Caco-2 (cell line): ENCODE measurements at regions not wholly inside any gene's neighbourhood (a gene's known extent, or its start where the extent isn't known, plus 50 kb on each side); places are given as distances from the start of the nearest gene placed in this dataset.

Experiments
- BruUV-seq: library from RNA; stranded (reverse); fragments of 400-500 nt; replicated peaks from 2 replicates; lab custom pipeline; 2021; lab: Mats Ljungman, UMichigan
- CTCF ChIA-PET: fragments of 300-600 bp; sonication (Branson Sonifier 250); formaldehyde crosslinking; loops from one replicate; lab custom pipeline; 2022; ENCODE audit warnings: antibody characterized with exemption; lab: Charles Lee
- POLR2A ChIA-PET: fragments of 300-600 bp; sonication (Branson Sonifier 250); formaldehyde crosslinking; loops from one replicate; lab custom pipeline; 2022; ENCODE audit warnings: antibody characterized with exemption; lab: Charles Lee
- DNase-seq, 2 experiments: peaks; one replicate each; pipeline versions ENCODE4 v3.0.0 to v3.0.0-alpha.2; 2020 to 2022
- H3K27me3 ChIP-seq: replicated peaks from 2 replicates; pipeline ENCODE4 v1.6.0; 2011; ENCODE audit warnings: low read length; ENCODE audit not compliant: control insufficient read depth, insufficient read depth
- H3K36me3 ChIP-seq: 2 replicates; pipeline ENCODE4 v1.5.1; 2011; ENCODE audit warnings: low read length; ENCODE audit not compliant: control insufficient read depth, insufficient read depth
- H3K4me1 ChIP-seq: fragments of 250-450 bp; sonication (Bioruptor Pico); 2 replicates; pipeline ENCODE4 v1.5.1; 2020; ENCODE audit warnings: mild to moderate bottlenecking
- H3K4me3 ChIP-seq: 2 replicates; pipeline ENCODE4 v1.5.1; 2011; ENCODE audit warnings: low read depth, mild to moderate bottlenecking, control low read depth, low read length
- H3K9me3 ChIP-seq: fragments of 250-450 bp; sonication (Bioruptor Pico); 2 replicates; pipeline ENCODE4 v1.5.1; 2020; ENCODE audit warnings: mild to moderate bottlenecking, moderate library complexity
- H3K27ac Mint-ChIP-seq: one replicate; pipeline ENCODE4 v1.8.0; 2022; ENCODE audit warnings: mixed read lengths; ENCODE audit not compliant: unreplicated experiment
- H3K27me3 Mint-ChIP-seq: one replicate; pipeline ENCODE4 v1.8.0; 2022; ENCODE audit warnings: mixed read lengths; ENCODE audit not compliant: insufficient read depth, unreplicated experiment
- H3K36me3 Mint-ChIP-seq: one replicate; pipeline ENCODE4 v1.8.0; 2022; ENCODE audit warnings: mild to moderate bottlenecking, mixed read lengths; ENCODE audit not compliant: insufficient read depth, unreplicated experiment
- H3K4me1 Mint-ChIP-seq: one replicate; pipeline ENCODE4 v1.8.0; 2022; ENCODE audit warnings: low read depth, mixed read lengths; ENCODE audit not compliant: unreplicated experiment
- H3K4me3 Mint-ChIP-seq: one replicate; pipeline ENCODE4 v1.8.0; 2022; ENCODE audit warnings: mild to moderate bottlenecking, moderate library complexity, mixed read lengths; ENCODE audit not compliant: unreplicated experiment
- H3K9me3 Mint-ChIP-seq: one replicate; pipeline ENCODE4 v1.8.0; 2022; ENCODE audit warnings: mixed read lengths; ENCODE audit not compliant: unreplicated experiment
- intact Hi-C: fragments of 100-400 bp; cut with micrococcal nuclease; formaldehyde crosslinking; loops from one replicate; pipeline ENCODE4 v1.10.0; 2022; ENCODE audit not compliant: unreplicated experiment
- TF ChIP-seq, protein P1 (sequence below), 2 experiments: fragments of 200-600 bp in 1 of 2; IDR thresholded peaks; 1 replicate in 1 of 2; 2 replicates in 1 of 2; pipeline versions ENCODE4 v1.5.1 to v1.8.0; 2011 to 2022; ENCODE audit warnings: antibody characterized with exemption in 1 of 2, control low read depth in 1 of 2, inconsistent platforms in 1 of 2, low read depth in 1 of 2, low read length in 1 of 2, mild to moderate bottlenecking in 1 of 2, moderate library complexity in 1 of 2; ENCODE audit not compliant: insufficient read depth in 1 of 2, severe bottlenecking in 1 of 2, unreplicated experiment in 1 of 2

DNA sequence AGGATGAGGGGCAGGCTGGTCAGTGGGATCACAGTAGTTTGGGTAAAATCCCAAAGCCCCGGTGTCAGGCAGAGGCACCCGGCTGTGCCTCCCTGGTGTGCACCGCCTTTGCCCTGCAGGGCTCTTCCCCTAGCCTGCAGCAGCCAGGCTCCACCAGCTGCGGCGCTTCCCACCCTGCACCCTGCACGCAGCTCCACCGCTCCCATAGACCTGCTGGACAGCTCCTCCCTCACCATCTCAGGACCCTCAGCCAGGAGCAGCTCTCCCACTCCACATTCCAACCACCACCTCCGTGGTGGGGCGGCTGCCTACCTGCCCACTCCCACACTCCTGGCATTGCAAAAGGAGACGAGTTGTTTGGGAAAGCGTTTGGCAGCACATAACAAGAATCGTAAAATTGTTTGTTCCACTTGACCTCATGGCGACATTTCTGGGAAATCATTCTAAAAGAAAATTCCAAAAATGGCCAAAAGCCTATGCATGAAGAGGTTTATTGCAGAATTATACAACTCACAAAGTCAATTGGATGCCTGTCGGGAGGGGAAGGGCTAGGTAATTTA lies 287.4 kb upstream of the HDAC4 start:
- Histone ChIP-seq H3K9me3 (no peaks in the 10 kb centered on the region), H3K4me3 (no peak overlapping the region), H3K4me1 (no peaks in the 10 kb centered on the region), H3K27me3 (no peaks in the 10 kb centered on the region), H3K36me3 (no peaks in the 10 kb centered on the region)
- no peak for DNase-seq
- BruUV-seq, result no TSS peak
- H3K4me1 Mint-ChIP-seq, result no peaks in the 10 kb centered on the region
- ChIA-PET POLR2A (no interaction called here), CTCF (no interaction called here)
- H3K9me3 Mint-ChIP-seq, result no peaks in the 10 kb centered on the region
- peaks cover 23% of the 10 kb centered on the region for H3K27me3 Mint-ChIP-seq
- intact Hi-C loops, result no loop called here
- TF ChIP-seq, protein P1, sequence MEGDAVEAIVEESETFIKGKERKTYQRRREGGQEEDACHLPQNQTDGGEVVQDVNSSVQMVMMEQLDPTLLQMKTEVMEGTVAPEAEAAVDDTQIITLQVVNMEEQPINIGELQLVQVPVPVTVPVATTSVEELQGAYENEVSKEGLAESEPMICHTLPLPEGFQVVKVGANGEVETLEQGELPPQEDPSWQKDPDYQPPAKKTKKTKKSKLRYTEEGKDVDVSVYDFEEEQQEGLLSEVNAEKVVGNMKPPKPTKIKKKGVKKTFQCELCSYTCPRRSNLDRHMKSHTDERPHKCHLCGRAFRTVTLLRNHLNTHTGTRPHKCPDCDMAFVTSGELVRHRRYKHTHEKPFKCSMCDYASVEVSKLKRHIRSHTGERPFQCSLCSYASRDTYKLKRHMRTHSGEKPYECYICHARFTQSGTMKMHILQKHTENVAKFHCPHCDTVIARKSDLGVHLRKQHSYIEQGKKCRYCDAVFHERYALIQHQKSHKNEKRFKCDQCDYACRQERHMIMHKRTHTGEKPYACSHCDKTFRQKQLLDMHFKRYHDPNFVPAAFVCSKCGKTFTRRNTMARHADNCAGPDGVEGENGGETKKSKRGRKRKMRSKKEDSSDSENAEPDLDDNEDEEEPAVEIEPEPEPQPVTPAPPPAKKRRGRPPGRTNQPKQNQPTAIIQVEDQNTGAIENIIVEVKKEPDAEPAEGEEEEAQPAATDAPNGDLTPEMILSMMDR (IDR thresholded peaks at IDR 0.05; ENCODE audit: insufficient read depth in 1 of 2, low read depth in 1 of 2, low read length in 1 of 2, severe bottlenecking in 1 of 2, unreplicated experiment in 1 of 2), result no peak
- no peak overlapping the region for H3K4me3 Mint-ChIP-seq
- no peak overlapping the region for H3K27ac Mint-ChIP-seq
- H3K36me3 Mint-ChIP-seq, result no peaks in the 10 kb centered on the region

DNA sequence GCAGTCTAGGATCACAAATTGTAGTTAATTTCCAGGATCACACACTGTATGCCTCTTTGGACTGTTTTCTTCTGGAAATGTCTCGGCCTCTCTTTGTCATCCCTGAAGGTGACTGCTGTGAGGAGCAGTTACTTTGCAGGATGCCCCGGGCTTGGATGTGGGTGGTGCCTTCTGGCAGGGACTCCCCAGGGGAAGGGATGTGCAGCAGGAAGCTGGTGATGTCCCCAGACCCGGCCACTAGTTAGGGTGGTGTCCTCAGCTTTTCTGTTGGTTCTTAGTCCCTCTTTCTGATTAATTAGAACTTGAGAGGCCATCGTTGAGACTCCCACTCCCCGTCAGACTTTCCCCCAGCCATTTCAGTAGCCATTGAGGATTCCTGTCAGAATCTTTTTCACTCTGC lies 286.6 kb upstream of the HDAC4 start:
- POLR2A ChIA-PET, result no interaction called here
- no peaks in the 10 kb centered on the region for H3K9me3 ChIP-seq
- BruUV-seq, result no TSS peak
- no peaks in the 10 kb centered on the region for H3K36me3 ChIP-seq
- H3K27me3 ChIP-seq, result no peaks in the 10 kb centered on the region
- no peak overlapping the region for H3K4me3 ChIP-seq
- no peaks in the 10 kb centered on the region for H3K4me1 ChIP-seq
- no peaks in the 10 kb centered on the region for H3K36me3 Mint-ChIP-seq
- no peaks in the 10 kb centered on the region for H3K9me3 Mint-ChIP-seq
- intact Hi-C loops, result no loop called here
- H3K4me3 Mint-ChIP-seq, result no peak overlapping the region
- TF ChIP-seq, protein P1 (IDR thresholded peaks at IDR 0.05; ENCODE audit: insufficient read depth in 1 of 2, low read depth in 1 of 2, low read length in 1 of 2, severe bottlenecking in 1 of 2, unreplicated experiment in 1 of 2), result no peak
- CTCF ChIA-PET, result no interaction called here
- H3K4me1 Mint-ChIP-seq, result no peaks in the 10 kb centered on the region
- H3K27me3 Mint-ChIP-seq, result peaks cover 28% of the 10 kb centered on the region
- H3K27ac Mint-ChIP-seq, result no peak overlapping the region
- DNase-seq, result no peak

DNA sequence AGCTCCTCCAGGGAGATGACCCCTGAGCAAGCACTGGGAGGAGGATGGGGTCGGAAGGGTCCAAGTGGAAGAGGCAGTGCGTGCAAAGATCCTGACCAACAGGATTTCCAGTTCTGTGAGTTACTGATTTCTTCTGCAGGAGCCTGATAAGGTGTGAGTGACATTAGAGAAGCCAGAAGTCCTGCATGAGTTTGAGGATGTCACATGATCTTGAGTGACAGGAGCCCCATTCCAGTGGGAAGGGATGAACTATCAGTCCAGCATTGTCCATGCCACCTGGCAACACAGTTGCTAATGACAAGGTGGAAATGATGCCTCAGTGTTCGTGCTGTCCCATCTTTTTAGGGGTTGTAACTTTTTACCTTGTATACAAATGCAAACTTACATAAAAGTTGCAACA lies 285.1 kb upstream of the HDAC4 start:
- H3K9me3 Mint-ChIP-seq, result no peaks in the 10 kb centered on the region
- H3K36me3 ChIP-seq, result no peaks in the 10 kb centered on the region
- BruUV-seq, result no TSS peak
- no peak overlapping the region for H3K4me3 ChIP-seq
- ChIA-PET POLR2A (no interaction called here), CTCF (no interaction called here)
- no peaks in the 10 kb centered on the region for H3K27me3 ChIP-seq
- H3K36me3 Mint-ChIP-seq, result no peaks in the 10 kb centered on the region
- DNase-seq, result no peak
- no peaks in the 10 kb centered on the region for H3K9me3 ChIP-seq
- no peak overlapping the region for H3K4me3 Mint-ChIP-seq
- H3K27ac Mint-ChIP-seq, result no peak overlapping the region
- H3K4me1 ChIP-seq, result no peaks in the 10 kb centered on the region
- peaks cover 29% of the 10 kb centered on the region for H3K27me3 Mint-ChIP-seq
- intact Hi-C loops, result no loop called here
- no peaks in the 10 kb centered on the region for H3K4me1 Mint-ChIP-seq
- TF ChIP-seq, protein P1 (IDR thresholded peaks at IDR 0.05; ENCODE audit: insufficient read depth in 1 of 2, low read depth in 1 of 2, low read length in 1 of 2, severe bottlenecking in 1 of 2, unreplicated experiment in 1 of 2), result no peak
